PC-9 (cell line): ENCODE measurements at regions not wholly inside any gene's neighbourhood (a gene's known extent, or its start where the extent isn't known, plus 50 kb on each side); places are given as distances from the start of the nearest gene placed in this dataset.
"Not testable (repeated sequence)": the region's sequence is repeated elsewhere in the genome, so short reads cannot be mapped to it uniquely, and the experiment has no call there.

ENCODE experiments used
- EZH2 ChIP-seq: fragments of 200-600 bp; sonication (generic); IDR thresholded peaks from 2 replicates; pipeline ENCODE4 v1.8.0; 2017; ENCODE audit warnings: antibody characterized with exemption, low read depth
- TF ChIP-seq, protein P1 (sequence below): fragments of 200-600 bp; sonication (generic); conservative IDR thresholded peaks from 2 replicates; pipeline ENCODE4 v1.6.1; 2017; ENCODE audit warnings: mixed run types, antibody characterized with exemption, mild to moderate bottlenecking, moderate library complexity

DNA sequence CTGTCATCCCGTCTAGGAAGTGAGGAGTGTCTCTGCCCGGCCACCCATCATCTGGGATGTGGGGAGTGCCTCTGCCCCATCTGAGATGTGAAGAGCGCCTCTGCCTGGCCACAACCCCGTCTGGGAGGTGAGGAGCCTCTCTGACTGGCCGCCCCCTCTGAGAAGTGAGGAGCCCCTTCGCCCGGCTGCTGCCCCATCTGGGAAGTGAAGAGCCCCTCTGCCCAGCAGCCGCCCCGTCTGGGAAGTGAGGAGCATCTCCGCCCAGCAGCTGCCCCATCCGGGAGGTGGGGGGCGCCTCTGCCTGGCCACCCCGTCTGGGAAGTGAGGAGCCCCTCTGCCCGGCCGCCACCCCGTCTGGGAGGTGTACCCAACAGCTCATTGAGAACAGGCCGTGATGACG lies 195.2 kb upstream of the PIEZO2 start:
- TF ChIP-seq, protein P1, sequence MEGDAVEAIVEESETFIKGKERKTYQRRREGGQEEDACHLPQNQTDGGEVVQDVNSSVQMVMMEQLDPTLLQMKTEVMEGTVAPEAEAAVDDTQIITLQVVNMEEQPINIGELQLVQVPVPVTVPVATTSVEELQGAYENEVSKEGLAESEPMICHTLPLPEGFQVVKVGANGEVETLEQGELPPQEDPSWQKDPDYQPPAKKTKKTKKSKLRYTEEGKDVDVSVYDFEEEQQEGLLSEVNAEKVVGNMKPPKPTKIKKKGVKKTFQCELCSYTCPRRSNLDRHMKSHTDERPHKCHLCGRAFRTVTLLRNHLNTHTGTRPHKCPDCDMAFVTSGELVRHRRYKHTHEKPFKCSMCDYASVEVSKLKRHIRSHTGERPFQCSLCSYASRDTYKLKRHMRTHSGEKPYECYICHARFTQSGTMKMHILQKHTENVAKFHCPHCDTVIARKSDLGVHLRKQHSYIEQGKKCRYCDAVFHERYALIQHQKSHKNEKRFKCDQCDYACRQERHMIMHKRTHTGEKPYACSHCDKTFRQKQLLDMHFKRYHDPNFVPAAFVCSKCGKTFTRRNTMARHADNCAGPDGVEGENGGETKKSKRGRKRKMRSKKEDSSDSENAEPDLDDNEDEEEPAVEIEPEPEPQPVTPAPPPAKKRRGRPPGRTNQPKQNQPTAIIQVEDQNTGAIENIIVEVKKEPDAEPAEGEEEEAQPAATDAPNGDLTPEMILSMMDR: not testable (repeated sequence)
- TF ChIP-seq EZH2: not testable (repeated sequence)
